GM18870 (cell line): ENCODE measurements at regions not wholly inside any gene's neighbourhood (a gene's known extent, or its start where the extent isn't known, plus 50 kb on each side); places are given as distances from the start of the nearest gene placed in this dataset.

Experiments
- ATAC-seq: cut with Tn5 transposase; IDR thresholded peaks from one replicate; pipeline ENCODE4 v1.9.1; 2021; ENCODE audit warnings: moderate library complexity; ENCODE audit not compliant: unreplicated experiment

DNA sequence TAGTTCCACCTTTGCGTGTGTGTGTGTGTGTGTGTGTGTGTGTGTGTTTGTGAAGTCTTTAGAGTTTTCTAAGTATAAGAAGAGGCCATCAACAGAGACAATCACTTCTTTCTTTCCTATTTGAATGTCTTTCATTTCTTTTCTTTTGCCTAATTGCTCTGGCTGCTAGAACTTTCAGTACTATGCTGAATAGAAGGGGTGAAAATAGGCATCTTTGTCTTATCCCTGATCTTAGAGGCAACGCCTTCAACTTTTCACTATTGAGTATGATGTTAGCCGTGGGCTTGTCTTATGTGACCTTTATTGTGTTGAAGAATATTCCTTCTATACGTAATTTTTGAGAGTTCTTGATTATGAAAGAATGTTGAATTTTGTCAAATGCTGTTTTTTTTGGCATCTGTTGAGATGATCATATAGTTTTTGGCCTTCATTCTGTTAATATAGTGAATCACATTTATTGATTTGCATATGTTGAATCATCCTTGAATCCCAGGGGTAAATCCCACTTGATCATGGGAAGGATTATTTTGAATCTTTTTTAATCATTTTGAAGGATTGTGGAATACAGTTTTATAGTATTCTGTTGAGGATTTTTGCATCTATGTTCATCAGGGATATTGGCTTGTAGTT lies 134.8 kb upstream of the CD180 start:
- ATAC-seq, result no peak

DNA sequence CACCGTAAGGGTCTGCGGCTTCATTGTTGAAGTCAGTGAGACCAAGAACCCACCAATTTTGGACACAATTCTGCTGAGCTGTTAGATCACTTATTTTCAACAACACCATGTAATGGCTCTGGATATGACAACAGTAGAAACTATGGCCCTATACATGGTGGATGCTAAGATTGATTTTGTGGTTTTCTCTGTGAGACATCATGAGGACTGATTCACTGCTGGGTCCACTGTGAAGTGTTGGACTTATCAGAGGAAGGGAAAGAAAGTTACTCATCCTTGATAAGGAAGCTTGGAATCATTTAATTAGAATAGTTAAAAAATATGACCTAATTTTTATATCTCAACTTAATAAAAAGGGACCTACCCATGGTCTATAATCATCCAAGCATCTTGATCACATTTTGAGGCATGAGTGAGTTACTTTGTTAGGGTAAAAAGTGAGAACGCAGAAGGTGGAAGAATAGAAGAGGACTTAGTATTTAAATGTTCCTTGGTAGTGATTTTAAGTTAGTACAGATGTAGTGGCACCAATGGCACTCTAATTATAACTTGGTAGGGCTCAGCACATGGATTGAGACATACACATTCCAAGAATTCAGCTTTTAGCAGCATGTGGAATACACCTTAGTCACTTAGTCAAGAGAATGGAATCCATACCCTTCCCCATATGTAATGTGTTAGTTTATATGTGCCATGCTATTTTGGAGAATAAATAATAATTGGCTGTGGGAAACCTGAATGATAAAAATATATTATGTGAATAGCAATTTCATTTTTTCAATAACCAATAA lies 123.5 kb upstream of the CD180 start:
- ATAC-seq, result no peak

DNA sequence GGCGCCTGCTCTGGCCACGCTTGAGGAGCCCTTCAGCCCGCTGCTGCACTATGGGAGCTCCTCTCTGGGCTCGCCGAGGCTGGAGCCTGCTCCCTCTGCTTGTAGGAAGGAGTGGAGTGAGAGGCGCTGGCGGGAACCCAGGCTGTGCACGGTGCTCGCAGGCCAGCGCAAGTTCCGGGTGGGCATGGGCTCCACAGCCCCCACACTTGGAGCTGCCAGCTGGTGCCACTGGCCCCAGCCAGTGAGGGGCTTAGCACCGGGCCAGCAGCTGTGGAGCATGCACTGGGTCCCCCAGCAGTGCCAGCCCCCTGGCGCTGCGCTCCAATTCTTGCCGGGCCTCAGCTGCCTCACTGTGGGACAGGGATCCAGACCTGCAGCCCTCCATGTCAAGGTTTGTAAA lies 122.1 kb upstream of the CD180 start:
- ATAC-seq, result no peak

DNA sequence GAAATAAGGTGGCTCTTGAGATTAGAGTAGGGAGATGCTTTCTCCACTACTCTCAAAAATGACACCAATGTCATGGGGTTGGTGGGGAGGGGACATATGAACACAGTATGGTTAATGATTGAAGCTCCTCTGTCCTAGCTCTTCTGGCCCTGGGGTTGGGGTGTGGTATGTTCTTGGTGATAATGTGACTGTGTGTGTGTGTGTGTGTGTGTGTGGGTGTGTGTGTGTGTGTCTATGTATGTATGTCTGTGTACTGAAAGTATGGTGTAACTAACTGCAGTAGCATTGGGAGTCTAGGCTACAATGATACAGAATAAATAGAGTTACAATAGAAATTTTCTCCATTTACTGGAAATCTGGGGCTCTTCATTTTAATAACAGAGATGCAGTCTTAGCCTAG lies 121.0 kb upstream of the CD180 start:
- no peak for ATAC-seq

DNA sequence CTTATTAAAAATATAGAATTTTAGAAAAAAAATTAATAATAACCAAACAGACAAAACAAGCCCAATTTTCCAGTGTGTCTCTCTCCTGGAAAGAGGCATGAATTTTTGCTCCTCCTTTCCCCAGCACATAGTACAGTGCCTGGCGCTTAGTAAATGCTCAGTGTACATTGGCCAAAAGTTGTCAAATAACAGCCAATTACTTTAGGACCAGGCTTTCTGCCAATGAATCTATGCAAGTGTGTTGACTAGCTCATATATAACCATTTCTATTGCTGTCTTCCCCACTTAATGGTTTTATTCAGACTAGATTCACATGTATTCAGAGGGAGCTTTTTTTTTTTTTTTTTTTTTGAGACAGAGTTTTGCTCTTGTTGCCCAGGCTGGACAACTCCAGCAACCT lies 120.1 kb upstream of the CD180 start:
- no peak for ATAC-seq

DNA sequence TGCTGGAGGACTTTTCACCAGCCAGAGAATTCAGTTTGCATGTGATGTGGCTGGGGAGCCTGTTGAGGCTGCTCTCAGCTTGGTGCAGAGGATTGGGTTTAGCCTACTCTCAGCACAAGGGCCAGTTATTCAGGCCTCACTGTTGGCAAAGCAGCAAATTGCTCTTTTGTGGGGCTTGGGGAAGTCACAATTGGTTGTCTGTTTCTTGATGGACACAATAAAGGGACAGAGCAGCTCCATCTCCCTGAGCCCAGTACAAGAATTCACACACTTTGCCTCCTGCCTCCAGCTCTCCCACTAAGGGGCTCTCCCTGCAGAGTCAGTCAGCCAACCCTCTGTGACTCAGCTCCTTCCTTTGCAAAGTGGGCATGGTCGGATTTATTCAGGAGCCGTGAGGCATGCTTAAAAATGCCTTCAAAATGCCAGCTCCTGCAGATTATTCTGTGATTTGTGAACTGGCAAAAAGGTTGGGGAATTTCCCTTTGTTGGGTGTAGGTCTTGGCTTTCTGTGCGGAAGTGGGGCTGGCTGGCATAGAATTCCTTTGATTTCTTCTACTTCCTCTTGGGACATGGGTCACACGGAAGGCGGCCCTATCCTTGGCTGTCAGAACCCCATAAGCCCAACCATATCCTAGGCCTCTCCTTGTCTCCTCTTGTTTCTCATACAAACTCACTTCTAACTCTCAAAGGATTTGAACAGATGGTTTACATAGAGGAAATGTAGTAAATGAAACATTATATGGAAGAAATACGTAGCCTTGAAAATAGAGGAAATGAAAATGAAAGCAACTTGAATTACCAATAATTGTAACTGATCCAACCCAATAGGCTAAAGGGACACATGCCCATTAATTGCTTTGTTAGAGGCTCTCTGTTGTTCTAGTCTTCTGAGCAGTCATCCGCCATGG lies 118.7 kb upstream of the CD180 start:
- ATAC-seq, result no peak

DNA sequence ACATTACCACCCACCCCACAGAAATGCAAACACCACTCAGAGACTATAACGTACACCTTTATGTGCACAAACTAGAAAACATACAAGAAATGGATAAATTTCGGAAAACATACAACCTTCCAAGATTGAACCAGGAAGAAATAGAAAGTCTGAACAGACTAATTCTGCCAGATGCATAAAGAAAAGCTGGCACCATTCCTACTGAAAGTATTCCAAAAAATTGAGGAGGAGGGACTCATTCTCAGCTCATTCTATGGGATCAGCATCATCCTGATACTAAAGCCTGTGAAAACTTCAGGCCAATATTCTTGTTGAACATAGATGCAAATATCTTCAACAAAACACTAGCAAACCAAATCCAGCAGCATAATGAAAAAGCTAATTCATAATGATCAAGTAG lies 115.1 kb upstream of the CD180 start:
- ATAC-seq, result no peak

DNA sequence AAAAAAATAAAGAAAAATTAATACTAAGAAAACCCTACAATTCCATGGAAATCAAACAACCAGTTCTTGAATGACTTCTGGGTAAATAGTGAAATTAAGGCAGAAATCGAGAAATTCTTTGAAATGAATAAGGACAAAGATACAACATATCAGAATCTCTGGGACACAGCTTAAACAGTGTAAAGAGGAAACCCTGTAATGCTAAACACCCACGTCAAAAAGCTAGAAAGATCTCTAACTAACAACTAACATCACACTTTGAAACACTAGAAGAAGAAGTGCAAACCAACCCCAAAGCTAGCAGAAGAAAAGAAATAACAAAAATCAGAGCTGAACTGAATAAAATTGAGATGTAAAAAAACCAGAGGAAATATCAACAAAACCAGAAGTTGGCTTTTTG lies 114.6 kb upstream of the CD180 start:
- ATAC-seq, result no peak

DNA sequence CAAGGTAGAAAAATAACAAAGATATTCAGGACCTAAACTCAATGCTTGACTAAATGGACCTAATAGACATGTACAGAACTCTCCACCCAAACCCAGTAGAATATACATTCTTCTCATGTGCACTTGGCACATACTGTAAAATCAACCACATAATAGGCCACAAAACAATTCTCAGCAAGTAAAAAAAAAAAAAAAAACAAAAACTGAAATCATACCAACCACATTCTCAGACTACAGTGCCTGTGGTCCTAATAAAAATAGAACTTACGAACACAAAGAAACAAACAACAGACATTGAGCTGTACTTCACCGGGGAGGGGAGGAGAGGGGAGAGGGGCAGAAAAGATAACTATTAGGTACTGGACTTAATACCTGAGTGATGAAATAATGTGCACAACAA lies 114.1 kb upstream of the CD180 start:
- ATAC-seq, result no peak

DNA sequence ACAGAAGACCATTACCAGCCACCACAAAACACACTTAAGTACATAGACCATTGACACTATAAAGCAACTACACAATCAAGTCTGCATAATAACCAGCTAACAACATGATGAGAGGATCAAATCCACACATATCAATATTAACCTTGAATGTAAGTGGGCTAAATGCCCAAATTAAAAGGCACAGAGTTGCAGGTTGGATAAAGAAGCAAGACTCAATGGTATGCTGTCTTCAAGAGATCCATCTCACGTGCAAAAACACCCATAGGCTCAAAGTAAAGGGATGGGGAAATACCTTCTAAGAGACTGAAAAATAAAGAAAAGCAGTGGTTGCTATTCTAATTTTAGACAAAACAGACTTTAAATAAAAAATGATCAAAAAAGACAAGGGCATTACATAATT lies 113.6 kb upstream of the CD180 start:
- ATAC-seq, result no peak

DNA sequence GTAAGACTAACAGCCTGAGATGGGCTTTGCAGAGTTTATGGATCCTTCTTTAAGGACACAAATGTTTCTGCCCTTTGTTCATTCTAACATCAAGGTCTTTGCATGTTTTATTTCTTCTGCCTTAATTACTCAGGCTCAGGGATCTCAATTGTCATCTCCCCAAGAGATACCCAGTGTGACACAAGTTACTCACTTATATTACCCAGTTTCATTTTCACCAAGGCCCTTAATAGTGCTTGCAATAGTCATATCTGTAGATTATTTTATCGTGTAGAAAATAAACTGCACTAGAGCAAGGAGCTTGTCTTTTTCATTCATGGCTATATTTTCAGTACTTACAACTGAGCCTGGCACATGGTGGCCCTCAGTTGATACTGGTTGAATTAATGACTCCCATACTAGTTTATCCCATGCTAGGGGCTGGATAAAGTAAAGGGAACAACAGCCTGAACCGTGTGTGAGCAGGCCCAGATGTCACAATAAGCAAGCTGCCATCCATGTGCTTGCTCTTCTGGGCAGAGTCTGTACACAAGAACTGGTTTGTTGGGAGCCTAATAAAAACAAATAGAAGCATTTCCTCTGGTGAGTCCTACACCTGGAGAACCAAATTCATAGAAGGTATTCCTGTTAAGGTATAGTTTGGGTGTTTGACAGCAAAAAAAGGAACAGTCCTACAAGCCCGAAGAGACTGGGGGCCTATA lies 112.5 kb upstream of the CD180 start:
- no peak for ATAC-seq

DNA sequence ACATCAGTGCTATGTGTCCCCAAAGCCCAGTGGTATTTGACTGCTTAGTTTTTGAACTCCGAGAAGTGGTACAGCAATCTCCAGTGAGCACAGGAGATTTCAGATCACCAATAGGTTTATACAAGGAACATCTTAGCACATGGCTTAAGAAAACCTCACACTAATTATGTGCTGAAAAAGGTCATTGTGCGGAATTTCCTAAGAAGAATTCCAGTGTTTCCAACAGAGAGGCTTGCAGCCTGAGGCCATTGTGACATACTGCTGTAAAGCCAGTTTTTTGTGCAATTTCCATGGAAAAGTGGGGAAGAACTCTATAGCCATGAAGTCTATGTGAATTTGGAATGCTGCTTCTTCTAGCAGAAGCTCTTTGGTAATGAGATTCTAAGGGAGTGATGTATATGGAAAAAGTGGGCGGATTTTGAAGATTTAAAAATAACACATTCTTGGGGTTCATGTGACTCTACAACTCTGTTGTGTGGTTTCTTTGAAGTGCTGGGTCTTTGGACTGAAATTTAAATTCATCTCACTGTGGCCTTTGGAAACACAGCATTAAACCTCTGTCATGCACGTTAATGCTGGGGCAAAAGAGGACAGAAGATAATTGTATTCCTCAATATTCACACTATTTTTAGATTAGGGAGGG lies 110.5 kb upstream of the CD180 start:
- no peak for ATAC-seq

DNA sequence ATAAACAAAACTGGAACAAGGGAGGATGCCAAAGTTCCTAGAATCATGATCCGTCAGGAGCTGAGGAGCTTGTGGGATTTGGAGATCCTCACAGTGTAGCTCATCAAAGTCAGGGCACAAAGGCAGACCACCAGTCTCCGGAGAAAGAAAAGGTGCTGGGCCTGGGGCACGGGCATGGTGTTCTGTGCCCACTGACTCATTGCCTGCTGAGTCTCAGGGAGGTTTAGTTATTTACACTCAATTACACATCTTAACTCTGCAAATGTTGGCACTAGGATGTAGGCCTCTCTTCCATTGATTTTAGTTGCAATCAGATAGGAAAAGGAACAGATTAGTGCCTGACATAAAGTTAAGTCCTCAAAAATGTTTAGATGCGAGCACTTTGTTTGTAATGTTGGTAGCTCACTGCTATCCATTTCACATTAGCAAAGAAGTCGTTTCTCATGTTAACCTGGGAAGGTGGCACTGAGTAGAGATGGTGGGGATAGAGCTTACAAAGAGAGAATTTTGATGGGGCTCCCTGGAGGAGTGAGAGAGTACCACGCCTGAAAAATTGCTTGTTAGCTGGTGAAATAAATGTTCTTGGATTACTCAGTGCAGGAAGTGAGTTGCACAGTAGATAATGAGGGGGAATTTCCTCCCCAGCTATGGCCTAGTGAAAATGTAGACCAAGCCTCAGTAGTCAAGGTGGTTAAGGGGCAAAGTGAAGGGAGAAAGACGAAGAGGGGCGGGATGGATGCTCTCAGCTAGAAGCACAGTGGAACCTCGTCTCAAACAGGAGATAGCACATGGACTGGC lies 109.5 kb upstream of the CD180 start:
- ATAC-seq, result no peak

DNA sequence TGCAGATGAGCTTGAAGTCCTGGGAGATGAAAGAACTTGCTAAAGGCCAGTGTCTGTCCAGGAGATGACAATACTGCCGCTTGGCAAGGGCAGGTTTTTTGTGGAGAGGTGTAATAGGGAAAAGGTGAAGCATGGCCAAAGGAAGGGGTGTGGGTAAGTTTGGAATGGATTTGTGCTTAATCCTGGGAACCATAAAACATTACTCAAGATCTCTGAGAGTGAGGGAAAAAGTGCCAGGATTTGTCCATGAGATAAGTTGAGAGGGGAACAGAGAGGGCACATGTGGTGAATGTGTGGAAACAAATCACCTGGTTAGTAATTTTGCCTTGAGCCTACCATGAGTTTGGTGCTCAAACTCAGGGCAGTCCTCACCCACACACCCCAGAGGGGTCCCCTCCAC lies 108.8 kb upstream of the CD180 start:
- no peak for ATAC-seq

DNA sequence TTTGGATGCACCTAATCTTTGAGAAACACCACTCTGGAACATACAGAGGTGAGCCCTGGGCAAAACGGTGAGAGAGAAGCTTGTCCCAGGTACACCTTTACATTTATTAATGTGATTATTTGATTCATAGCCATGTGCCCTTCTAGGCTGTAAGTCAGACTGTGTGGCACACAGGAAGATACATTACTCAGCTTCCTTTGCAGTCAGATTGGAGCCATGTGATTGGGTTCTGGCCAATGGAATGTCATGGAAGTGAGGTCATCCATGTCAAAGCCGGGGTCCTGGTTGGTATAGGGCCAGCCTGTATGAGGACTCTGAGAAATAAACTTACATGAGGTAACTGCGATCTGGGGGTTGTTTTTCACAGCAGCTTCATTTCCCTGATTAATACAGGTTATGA lies 106.8 kb upstream of the CD180 start:
- ATAC-seq, result no peak

DNA sequence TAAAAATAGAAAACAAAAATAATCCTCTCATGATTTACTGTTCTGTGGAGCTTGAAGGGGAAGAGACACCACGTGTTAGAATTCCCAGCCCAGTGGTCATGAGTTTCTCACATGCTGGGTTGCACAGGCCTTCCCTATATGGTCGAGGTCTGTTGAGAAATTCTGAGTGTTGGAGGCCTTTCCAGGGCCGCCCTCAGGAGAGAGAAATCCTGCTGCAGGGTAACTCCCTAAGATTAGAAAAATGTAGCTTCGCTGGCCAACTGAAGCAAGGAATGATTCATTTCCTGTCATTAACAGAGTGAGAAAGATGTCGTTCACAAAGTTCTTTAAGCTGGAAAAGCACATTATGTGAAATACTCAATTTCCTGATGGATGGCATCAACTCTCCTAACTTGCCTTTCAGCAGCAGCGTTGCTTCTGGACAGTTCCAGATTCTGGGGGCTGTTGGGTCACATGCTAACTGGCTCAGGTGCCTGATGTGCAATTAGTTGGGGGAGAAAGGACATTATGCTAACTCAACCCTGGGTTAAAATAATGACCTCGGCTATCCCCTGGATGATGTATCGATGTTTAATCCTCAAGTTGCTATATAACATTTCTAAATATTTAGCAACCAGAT lies 104.8 kb upstream of the CD180 start:
- ATAC-seq, result no peak

DNA sequence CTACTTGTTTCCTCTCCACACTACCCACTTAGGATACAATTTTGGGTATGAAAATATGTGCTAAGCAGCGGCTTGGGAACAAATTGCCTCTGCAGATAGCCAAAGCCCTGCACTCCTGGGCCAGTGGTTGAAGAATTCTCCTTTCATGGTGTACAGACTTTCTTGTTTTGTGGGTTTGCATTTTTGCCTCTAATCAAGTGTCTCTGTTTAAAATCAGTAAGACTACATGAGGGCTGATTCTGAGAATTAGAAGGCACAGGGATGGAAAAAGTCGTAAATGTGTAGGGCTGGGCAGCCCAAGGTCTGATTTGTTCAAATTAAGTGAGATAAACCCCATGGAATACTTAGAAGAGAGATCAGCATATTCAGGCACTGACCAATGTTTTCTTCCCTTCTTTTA lies 103.7 kb upstream of the CD180 start:
- no peak for ATAC-seq

DNA sequence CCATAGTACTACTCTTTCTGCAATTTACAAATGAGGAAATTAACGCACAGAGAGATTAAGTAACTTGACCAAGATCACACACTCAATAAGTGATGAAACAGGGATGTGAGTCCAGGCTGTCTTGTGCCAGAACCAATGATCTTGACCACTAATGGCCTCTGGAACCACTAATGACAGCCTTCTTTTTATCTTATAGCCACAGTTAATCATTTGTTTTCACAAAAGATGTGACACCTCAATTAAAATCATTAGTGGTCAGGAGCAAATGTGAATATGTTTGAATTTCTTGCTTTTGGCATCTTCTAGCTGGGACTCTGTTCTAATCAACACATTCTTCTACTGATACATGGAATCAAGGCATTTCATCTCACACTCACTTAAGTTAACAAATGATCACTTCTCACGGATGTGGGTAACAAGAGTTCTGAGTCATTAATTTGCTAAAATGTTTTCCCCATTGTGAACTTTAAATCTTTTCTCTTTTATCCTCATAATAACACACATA lies 102.7 kb upstream of the CD180 start:
- no peak for ATAC-seq

DNA sequence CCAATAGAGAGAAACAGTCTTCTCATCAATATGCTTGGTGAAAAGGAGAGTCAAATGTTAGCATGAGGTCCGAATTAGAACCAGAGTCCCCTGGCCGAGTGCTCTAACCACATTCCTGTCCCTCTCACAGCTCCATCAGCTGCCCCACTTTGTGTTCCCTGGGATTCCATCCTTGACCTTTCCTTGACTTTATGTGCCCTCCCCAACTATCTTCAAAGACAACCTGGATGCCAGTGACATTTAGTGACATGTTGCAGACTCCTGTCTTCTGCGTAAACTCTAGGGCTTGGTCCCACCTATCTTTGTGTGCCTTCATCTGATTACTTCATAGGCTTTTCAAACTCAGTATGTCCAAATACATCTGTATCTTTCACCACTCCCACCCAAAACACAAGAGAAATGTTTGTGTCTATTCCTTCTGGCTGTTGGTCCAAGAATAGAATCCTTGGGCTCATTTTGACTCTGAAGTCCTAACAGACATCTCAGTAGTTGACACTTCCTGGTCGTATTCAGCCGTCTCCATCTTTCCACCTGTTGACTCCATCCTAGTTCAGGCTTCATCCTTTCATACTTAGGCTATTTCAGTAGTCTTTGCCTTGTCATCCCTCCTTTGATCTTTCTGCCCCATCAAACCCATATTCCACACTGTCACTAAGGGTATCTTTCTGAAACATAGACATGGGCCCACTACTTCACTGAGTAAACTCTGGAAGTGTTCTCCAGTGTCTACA lies 101.4 kb upstream of the CD180 start:
- no peak for ATAC-seq
